HG03457 (cell line): ENCODE measurements at regions not wholly inside any gene's neighbourhood (a gene's known extent, or its start where the extent isn't known, plus 50 kb on each side); places are given as distances from the start of the nearest gene placed in this dataset.

ENCODE experiments used
- ATAC-seq: cut with Tn5 transposase; IDR thresholded peaks from one replicate; pipeline ENCODE4 v1.9.1; 2021; ENCODE audit warnings: moderate number of reproducible peaks; ENCODE audit not compliant: unreplicated experiment

DNA sequence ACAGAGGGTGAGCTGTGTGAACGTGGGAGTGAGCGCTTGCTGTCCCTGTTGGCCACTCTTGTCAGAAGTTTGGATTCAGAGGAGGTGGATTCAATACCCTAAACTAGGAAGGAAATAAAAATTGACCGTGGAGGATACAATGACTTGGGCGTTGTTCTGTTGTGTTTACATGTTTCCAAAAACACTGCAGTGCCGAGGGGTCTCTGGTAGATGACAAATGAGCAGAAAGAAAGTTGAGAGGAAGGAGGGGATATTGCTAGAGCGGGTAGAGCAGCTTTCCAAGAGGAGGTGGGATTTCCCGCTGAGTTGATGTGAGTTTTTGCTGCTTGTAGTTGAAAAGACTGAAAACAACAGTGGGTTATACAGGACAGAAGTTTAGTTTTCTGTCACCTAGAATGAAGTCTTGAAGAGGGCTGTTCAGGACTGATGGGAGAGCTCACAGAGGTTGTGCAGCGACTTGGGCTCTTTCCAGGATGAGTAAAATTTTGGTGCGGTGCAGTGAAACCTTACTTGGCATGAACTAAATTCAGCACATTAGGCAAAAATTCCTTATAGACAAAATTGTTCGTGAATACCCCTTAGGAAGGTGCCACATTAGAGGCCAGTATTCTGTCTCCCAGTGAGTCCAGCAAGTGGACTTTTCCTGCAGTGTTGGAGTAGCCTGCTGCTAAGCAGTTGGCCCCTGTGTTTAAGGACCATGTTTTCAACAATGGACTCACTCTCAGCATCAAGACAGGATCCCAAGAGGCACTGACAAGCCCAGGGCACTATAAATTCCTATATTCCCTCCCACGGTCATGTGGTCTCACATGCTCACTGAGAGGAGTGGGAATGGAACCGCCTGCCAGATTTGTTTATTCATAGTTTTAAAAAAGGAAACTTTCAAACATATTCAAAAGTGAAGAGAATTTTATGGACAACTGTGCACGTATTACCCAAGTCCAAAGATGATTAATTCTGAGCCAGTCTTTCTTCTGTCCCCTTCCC is 435.0 kb upstream of the C2CD4B start:
- no peak for ATAC-seq

GRCh38 chr15:62601777-62602545 is 436.9 kb upstream of the C2CD4B start:
- no peak for ATAC-seq

- no peak for ATAC-seq
Observed at GRCh38 chr15:62603742-62604141, 438.7 kb upstream of the C2CD4B start.

GRCh38 chr15:62605282-62605681 is 437.3 kb upstream of the TPM1 start:
- ATAC-seq: no peak

DNA sequence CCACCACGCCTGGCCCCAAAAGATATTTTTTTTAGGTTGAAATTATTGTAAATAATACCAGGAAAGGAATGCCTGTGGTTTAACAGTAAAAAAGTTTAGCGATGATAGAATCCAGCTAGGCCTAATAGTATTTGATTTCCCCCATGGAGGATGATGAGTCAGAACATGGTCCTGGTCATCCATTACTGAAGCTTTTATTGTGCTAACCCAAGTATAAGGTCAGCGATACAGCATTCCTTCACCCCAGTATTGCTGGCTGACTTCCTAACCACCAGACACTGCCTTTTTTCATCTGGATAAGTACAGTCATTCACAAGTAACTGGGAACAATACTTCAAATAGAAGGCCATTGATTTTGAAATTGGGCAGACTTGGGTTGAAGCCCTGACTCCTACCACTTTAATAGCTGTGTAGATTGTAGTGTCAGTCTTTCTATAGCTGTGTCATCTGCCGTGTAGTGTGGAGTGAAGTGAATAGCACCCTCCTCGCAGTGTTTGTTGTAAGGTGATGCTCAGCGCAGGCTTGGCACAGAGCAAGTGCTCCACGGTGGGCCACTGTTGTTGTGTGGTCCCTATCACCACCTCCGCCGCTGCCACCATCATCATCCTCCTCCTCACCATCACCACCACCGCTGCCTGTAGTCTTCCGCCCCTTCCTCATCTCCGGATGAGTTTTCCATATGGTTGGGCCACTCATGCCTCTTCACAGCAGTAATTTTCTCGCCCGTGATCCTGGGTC is 436.0 kb upstream of the TPM1 start:
- no peak for ATAC-seq

GRCh38 chr15:62607114-62607462 is 435.5 kb upstream of the TPM1 start:
- no peak for ATAC-seq

- no peak for ATAC-seq
Observed at GRCh38 chr15:62607643-62608042, 434.9 kb upstream of the TPM1 start.

- ATAC-seq: no peak
Observed at GRCh38 chr15:62608369-62608768, 434.2 kb upstream of the TPM1 start.

- ATAC-seq: no peak
Observed at GRCh38 chr15:62610265-62610869, 432.2 kb upstream of the TPM1 start.

- no peak for ATAC-seq
Observed at GRCh38 chr15:62611002-62611401, 431.5 kb upstream of the TPM1 start.

DNA sequence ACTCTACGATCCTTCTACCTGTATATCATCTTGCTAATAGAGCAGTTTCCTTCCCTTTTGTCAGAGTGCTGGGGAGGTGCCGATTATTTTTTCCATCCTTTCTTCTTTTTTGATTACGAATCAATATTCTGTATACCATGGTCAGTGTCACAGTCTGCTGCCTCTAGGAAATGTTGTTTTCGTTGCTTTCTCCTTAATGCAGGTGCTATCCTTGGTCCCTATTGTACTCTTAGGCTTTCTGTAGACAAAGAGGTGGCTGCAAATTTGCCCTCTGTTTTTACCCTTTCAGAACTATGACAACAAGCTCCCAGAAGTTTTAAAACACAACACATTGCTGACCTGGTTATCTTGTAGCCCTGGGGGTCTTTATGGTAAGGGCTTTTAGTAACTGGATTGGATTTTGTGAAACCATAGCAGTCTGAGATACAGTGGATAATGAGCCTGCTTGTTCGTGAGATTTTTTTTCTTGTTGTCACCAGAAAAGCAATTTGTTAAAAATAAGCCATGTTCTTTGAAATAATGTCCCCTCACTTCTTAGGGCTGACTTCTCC is 430.3 kb upstream of the TPM1 start:
- no peak for ATAC-seq

- no peak for ATAC-seq
Observed at GRCh38 chr15:62612771-62613170, 429.8 kb upstream of the TPM1 start.

DNA sequence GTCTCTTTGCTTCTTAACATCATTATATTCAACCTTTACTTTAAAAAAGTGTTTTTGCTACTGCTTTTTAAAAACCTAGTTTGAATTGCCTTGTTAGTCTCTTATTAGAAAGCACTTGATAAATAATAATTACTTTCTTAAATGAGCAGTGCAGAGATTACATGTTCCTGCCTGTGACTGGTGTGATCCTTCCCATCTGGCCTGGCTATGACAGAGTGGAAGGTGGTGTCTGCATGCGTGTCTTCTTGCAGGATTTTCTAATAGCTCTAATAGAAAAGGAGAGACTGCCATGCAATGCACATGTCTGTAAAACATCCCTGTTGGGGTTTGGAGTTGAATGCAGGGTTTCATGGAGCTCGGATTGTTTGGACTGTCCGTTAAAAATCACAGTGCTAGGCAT is 425.8 kb upstream of the TPM1 start:
- no peak for ATAC-seq

- ATAC-seq: no peak
Observed at GRCh38 chr15:62617741-62618140, 424.8 kb upstream of the TPM1 start.

- ATAC-seq: no peak
Observed at GRCh38 chr15:62618432-62618831, 424.1 kb upstream of the TPM1 start.

DNA sequence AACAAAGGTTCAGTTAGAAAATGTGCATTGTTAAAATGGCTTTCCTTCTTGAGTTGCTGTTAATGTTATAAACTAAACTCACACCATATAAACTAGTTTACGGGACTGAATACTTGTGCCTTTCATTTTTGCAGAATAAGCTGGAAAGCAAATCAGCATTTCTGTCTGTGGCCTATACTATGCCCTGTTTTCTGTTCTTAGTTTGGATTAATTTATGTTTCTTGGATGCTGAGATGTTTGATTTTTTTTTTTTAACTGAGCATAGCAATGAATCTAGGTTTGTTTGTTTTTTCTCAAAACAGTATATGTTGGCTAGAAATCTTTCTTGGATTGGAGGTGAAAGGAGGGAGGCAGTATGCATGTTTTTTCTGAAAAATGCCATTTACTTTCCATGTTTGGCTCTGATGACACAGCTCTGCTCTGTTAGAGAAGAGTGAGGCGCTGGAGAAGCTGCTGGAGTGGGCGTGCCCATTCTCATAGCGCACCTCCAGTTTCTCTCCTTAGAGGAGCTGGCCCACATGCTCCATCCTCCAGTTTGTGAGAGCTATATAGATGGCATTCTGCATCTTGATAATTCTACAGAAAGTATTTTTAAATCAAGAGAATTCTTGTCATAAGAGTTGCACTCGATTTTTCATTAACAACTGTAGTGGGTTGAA is 423.6 kb upstream of the TPM1 start:
- no peak for ATAC-seq

- no peak for ATAC-seq
Observed at GRCh38 chr15:62619526-62619925, 423.0 kb upstream of the TPM1 start.

GRCh38 chr15:62622775-62623174 is 419.8 kb upstream of the TPM1 start:
- ATAC-seq: no peak

GRCh38 chr15:62624547-62625378 is 417.8 kb upstream of the TPM1 start:
- no peak for ATAC-seq
